ENCODE measurements at regions not wholly inside any gene's neighbourhood (a gene's known extent, or its start where the extent isn't known, plus 50 kb on each side); places are given as distances from the start of the nearest gene placed in this dataset.

DNA sequence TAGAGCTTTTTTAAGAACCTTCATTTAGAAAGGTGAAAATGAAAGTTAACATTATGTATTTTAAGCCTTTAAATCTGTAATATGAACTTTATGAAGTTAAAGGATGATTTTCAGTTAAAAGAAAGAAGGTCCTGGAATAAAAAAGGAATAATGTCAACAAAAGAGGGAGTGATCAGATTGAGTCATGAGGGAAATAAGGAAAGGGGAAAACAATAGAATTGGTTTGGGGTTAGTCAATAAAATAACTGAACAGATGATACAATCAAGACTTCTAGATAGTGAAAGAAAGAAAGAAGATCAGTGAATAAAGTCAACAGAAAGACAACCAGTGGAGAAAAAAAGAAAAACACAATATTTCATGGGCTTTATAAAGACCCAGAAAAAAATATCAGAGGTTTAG lies 291.6 kb upstream of the ARSJ start:
- CTCF ChIA-PET = no interaction called here
- H3K4me1 Mint-ChIP-seq = peaks cover 5% of the 10 kb centered on the region
- no peak overlapping the region for H3K27ac Mint-ChIP-seq
- intact Hi-C loops (cut with micrococcal nuclease) = no loop called here
- H3K4me3 Mint-ChIP-seq = no peak overlapping the region
- no peak for ATAC-seq (ENCODE audit: low read depth)
- TF ChIP-seq, protein P1, sequence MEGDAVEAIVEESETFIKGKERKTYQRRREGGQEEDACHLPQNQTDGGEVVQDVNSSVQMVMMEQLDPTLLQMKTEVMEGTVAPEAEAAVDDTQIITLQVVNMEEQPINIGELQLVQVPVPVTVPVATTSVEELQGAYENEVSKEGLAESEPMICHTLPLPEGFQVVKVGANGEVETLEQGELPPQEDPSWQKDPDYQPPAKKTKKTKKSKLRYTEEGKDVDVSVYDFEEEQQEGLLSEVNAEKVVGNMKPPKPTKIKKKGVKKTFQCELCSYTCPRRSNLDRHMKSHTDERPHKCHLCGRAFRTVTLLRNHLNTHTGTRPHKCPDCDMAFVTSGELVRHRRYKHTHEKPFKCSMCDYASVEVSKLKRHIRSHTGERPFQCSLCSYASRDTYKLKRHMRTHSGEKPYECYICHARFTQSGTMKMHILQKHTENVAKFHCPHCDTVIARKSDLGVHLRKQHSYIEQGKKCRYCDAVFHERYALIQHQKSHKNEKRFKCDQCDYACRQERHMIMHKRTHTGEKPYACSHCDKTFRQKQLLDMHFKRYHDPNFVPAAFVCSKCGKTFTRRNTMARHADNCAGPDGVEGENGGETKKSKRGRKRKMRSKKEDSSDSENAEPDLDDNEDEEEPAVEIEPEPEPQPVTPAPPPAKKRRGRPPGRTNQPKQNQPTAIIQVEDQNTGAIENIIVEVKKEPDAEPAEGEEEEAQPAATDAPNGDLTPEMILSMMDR (IDR thresholded peaks at IDR 0.05) = no peak
- DNase-seq = no peak
- no peaks in the 10 kb centered on the region for H3K36me3 Mint-ChIP-seq (ENCODE audit: low read depth)
- no peaks in the 10 kb centered on the region for H3K9me3 Mint-ChIP-seq
- no peaks in the 10 kb centered on the region for H3K27me3 Mint-ChIP-seq
- POLR2A ChIA-PET = no interaction called here

DNA sequence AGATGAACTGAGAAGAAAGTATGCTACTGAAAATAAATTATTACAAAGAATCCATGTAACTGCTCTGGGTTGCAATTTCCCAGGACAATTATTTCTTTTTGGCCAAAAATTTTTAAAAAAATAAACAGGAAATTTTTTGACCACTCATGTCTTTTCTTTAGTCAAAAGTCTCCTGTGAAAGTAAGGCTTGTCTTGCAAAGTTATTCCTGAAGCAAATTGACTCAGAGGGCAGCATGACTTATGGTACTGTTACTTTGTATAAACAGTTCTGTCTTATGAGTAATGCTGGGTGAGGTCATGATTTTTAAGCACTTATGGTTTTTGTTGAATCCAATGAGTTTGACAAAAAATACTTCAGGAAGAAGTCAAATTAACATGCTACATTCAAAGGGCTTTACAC lies 292.8 kb upstream of the ARSJ start:
- Mint-ChIP-seq H3K4me1 (peaks cover 5% of the 10 kb centered on the region), H3K9me3 (no peaks in the 10 kb centered on the region), H3K4me3 (no peak overlapping the region), H3K27ac (no peak overlapping the region), H3K36me3 (ENCODE audit: low read depth) (no peaks in the 10 kb centered on the region), H3K27me3 (no peaks in the 10 kb centered on the region)
- POLR2A ChIA-PET = no interaction called here
- ATAC-seq (ENCODE audit: low read depth) (no peak), DNase-seq (no peak)
- TF ChIP-seq, protein P1 (IDR thresholded peaks at IDR 0.05) = no peak
- intact Hi-C loops (cut with micrococcal nuclease) = no loop called here
- CTCF ChIA-PET = no interaction called here

DNA sequence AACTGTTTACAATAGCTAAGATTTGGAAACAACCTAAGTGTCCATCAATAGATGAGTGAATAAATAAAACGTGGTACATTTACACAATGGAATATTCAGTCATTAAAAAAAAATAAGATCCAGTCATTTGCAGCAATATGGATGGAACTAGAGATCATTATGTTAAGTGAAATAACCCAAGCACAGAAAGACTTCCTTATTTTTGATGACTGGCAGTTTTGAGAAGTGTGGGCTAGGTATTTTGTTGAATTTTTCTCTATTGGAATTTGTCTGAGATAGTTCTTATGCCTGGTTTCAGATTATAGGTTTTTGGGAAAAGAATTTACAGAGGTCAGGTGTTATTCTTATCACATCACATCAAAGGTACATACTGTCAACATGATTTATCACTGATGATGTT lies 293.8 kb upstream of the ARSJ start:
- Mint-ChIP-seq H3K4me1 (peaks cover 5% of the 10 kb centered on the region), H3K27ac (no peak overlapping the region), H3K4me3 (no peak overlapping the region), H3K9me3 (no peaks in the 10 kb centered on the region), H3K36me3 (ENCODE audit: low read depth) (no peaks in the 10 kb centered on the region), H3K27me3 (peaks cover 2% of the 10 kb centered on the region)
- CTCF ChIA-PET = no interaction called here
- ATAC-seq (ENCODE audit: low read depth) (no peak), DNase-seq (no peak)
- TF ChIP-seq, protein P1 (IDR thresholded peaks at IDR 0.05) = no peak
- POLR2A ChIA-PET = no interaction called here
- intact Hi-C loops (cut with micrococcal nuclease) = no loop called here

DNA sequence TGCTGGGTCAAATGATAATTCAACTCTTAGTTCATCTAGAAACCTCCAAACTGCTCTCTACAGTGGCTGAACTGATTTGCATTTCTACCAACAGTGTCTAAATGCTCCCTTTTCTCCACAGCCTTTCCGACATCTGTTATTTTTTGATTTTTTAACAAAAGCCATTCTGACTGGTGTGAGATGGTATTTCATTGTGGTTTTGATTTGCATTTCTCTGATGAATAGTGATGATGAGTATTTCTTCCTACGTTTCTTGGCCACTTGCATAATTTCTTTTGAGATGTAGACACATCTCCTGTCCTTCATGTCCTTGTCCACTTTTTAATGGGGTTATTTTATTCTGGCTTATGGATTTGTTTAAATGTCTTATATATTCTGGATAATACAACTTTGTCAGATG lies 298.2 kb upstream of the ARSJ start:
- peaks cover 8% of the 10 kb centered on the region for H3K27me3 Mint-ChIP-seq
- ChIA-PET POLR2A (no interaction called here), CTCF (no interaction called here)
- DNase-seq (no peak), ATAC-seq (ENCODE audit: low read depth) (no peak)
- no peak overlapping the region for H3K27ac Mint-ChIP-seq
- no peaks in the 10 kb centered on the region for H3K36me3 Mint-ChIP-seq (ENCODE audit: low read depth)
- H3K4me1 Mint-ChIP-seq = peaks cover 10% of the 10 kb centered on the region
- H3K9me3 Mint-ChIP-seq = no peaks in the 10 kb centered on the region
- H3K4me3 Mint-ChIP-seq = no peak overlapping the region
- TF ChIP-seq, protein P1 (IDR thresholded peaks at IDR 0.05) = no peak
- intact Hi-C loops (cut with micrococcal nuclease) = no loop called here

DNA sequence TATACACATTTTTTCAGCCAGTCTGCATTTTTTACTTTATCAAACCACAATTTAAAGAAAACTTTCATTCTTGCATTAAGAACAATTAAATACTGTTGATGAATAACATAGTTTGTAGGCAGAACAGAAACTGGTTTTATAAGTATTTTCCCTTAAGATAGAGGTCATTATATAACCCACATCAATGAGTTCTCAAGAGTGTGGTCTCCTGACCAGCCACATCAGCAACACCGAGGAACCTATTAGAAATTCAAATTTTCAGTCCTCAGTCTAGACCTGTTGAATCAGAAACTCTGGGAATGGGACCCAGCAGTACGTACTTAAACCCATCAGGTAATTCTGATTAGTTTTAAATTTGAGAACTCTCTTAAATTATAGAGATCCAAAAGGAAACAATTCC lies 299.6 kb upstream of the ARSJ start:
- Mint-ChIP-seq H3K4me3 (no peak overlapping the region), H3K9me3 (no peaks in the 10 kb centered on the region), H3K36me3 (ENCODE audit: low read depth) (no peaks in the 10 kb centered on the region), H3K4me1 (peaks cover 16% of the 10 kb centered on the region), H3K27ac (no peak overlapping the region), H3K27me3 (peaks cover 8% of the 10 kb centered on the region)
- CTCF ChIA-PET = no interaction called here
- ATAC-seq (ENCODE audit: low read depth) = no peak
- TF ChIP-seq, protein P1 (IDR thresholded peaks at IDR 0.05) = no peak
- DNase-seq = no peak
- POLR2A ChIA-PET = no interaction called here
- intact Hi-C loops (cut with micrococcal nuclease) = no loop called here
